Panc1 (cell line): ENCODE measurements at regions not wholly inside any gene's neighbourhood (a gene's known extent, or its start where the extent isn't known, plus 50 kb on each side); places are given as distances from the start of the nearest gene placed in this dataset.

Experiments used
- ATAC-seq: fragments of 200-7000 bp; cut with Tn5 transposase; 2 replicates; pipeline ENCODE4 v1.9.1; 2020; ENCODE audit warnings: mild to moderate bottlenecking, moderate library complexity
- BruUV-seq: library from RNA; stranded (reverse); fragments of 400-500 nt; replicated peaks from 2 replicates; lab custom pipeline; 2021; lab: Mats Ljungman, UMichigan
- CTCF ChIA-PET: fragments of 300-600 bp; sonication (Branson Sonifier 250); formaldehyde crosslinking; loops from one replicate; lab custom pipeline; 2022; ENCODE audit warnings: antibody characterized with exemption; lab: Charles Lee
- POLR2A ChIA-PET: fragments of 300-600 bp; sonication (Branson Sonifier 250); formaldehyde crosslinking; loops from one replicate; lab custom pipeline; 2022; ENCODE audit warnings: antibody characterized with exemption; lab: Charles Lee
- DNase-seq: peaks from one replicate; pipeline ENCODE4 v3.0.0-alpha.2; 2010; ENCODE audit warnings: low read depth, low spot score
- H3K27ac ChIP-seq: 2 replicates; pipeline ENCODE4 v1.5.1; 2011; ENCODE audit warnings: mild to moderate bottlenecking, low read length, inconsistent platforms
- H3K27me3 ChIP-seq: fragments of 200-500 bp; sonication (Bioruptor generic); 2 replicates; pipeline ENCODE4 v1.6.0; 2014; ENCODE audit warnings: low read length, inconsistent platforms; ENCODE audit not compliant: control insufficient read depth, insufficient read depth
- H3K36me3 ChIP-seq: fragments of 200-500 bp; sonication (Bioruptor generic); 2 replicates; pipeline ENCODE4 v1.5.1; 2014; ENCODE audit warnings: inconsistent platforms, mild to moderate bottlenecking, low read length, moderate library complexity; ENCODE audit not compliant: control insufficient read depth, insufficient read depth
- H3K4me1 ChIP-seq: 2 replicates; pipeline ENCODE4 v1.5.1; 2011; ENCODE audit warnings: inconsistent platforms, mild to moderate bottlenecking, low read length, moderate library complexity; ENCODE audit not compliant: control insufficient read depth, insufficient read depth
- H3K4me3 ChIP-seq, 2 experiments: 2 replicates each; pipeline ENCODE4 v1.5.1; 2011 to 2012; ENCODE audit warnings: low read depth in 2 of 2, low read length in 2 of 2, mild to moderate bottlenecking in 2 of 2, inconsistent platforms in 1 of 2, moderate library complexity in 1 of 2
- H3K9me3 ChIP-seq: fragments of 200-500 bp; sonication (Bioruptor generic); 2 replicates; pipeline ENCODE4 v1.5.1; 2014; ENCODE audit warnings: low read depth, mild to moderate bottlenecking, inconsistent platforms, low read length, moderate library complexity; ENCODE audit not compliant: control insufficient read depth, insufficient read depth
- POLR2AphosphoS5 ChIP-seq: IDR thresholded peaks from 2 replicates; pipeline ENCODE4 v1.6.1; 2012; ENCODE audit warnings: mild to moderate bottlenecking, low read depth, low read length, moderate library complexity
- SIN3A ChIP-seq: IDR thresholded peaks from 2 replicates; pipeline ENCODE4 v1.6.1; 2012; ENCODE audit warnings: low read depth, mild to moderate bottlenecking, low read length, moderate library complexity, borderline replicate concordance; ENCODE audit not compliant: insufficient read depth
- TCF7L2 ChIP-seq: IDR thresholded peaks from 2 replicates; pipeline ENCODE4 v1.6.1; 2011; ENCODE audit warnings: mild to moderate bottlenecking, low read depth, low read length, inconsistent platforms
- in situ Hi-C: cut with HindIII; loops from 2 replicates; pipeline ENCODE4 v1.10.0; 2016; ENCODE audit warnings: low sequenced_read_pairs, low pct_unique_long_range_greater_than_20kb
- intact Hi-C: fragments of 100-400 bp; cut with micrococcal nuclease; formaldehyde crosslinking; loops from one replicate; pipeline ENCODE4 v1.10.0; 2022; ENCODE audit not compliant: unreplicated experiment
- TF ChIP-seq, protein P1 (sequence below): fragments of 450-650 bp; IDR thresholded peaks from 2 replicates; pipeline ENCODE4 v1.5.1; 2017; ENCODE audit warnings: mild to moderate bottlenecking
- TF ChIP-seq, protein P2 (sequence below), 2 experiments: IDR thresholded peaks; 2 replicates each; pipeline ENCODE4 v1.6.1; 2011 to 2012; ENCODE audit warnings: low read depth in 2 of 2, control low read depth in 1 of 2, low read length in 1 of 2, mild to moderate bottlenecking in 1 of 2, moderate library complexity in 1 of 2; ENCODE audit not compliant: insufficient read depth in 1 of 2

DNA sequence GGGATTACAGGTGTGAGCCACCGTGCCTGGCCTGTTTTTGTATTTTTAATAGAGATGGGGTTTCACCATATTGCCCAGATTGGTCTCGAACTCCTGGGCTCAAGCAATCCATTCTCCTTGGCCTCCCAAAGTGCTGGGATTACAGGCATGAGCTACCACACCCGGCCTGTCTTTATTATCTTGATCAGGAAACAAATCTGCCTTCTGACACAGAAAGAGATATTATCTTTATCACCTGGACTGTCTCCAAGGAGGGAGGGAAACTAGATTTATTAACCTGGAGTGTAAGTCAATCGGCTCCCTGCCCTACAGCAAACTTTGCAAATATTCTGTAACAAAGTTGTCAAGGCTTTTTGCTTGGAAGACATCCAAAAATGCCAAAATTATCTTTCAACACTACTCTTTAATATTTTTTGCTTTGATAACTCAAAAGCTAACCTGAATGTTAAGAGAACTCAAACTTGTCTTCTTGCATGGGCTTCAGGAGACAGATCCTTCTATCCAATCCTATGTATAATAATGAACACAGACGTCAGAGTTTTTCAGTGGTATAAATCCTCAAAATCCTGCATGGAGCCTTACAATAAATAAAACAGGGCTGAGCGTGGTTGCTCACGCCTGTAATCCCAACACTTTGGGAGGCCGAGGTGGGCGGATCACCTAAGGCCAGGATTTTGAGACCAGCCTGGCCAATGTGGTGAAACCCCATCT lies 85.0 kb upstream of the LOC128125822 start:
- ATAC-seq (no peak), DNase-seq (no peak)
- Histone ChIP-seq H3K4me1 (no peaks in the 10 kb centered on the region), H3K27me3 (no peaks in the 10 kb centered on the region), H3K4me3 (no peak overlapping the region), H3K27ac (no peak overlapping the region), H3K9me3 (no peaks in the 10 kb centered on the region), H3K36me3 (no peaks in the 10 kb centered on the region)
- intact Hi-C loops, result no loop called here
- in situ Hi-C loops, result no loop called here
- ChIA-PET CTCF (no interaction called here), POLR2A (interaction anchor here (0.7 kb wide), 1 partner anchor 162 kb away, joined by 3 read pairs; no protein-coding TSS in a partner anchor)
- no peak for TF ChIP-seq POLR2AphosphoS5
- TF ChIP-seq, protein P1, sequence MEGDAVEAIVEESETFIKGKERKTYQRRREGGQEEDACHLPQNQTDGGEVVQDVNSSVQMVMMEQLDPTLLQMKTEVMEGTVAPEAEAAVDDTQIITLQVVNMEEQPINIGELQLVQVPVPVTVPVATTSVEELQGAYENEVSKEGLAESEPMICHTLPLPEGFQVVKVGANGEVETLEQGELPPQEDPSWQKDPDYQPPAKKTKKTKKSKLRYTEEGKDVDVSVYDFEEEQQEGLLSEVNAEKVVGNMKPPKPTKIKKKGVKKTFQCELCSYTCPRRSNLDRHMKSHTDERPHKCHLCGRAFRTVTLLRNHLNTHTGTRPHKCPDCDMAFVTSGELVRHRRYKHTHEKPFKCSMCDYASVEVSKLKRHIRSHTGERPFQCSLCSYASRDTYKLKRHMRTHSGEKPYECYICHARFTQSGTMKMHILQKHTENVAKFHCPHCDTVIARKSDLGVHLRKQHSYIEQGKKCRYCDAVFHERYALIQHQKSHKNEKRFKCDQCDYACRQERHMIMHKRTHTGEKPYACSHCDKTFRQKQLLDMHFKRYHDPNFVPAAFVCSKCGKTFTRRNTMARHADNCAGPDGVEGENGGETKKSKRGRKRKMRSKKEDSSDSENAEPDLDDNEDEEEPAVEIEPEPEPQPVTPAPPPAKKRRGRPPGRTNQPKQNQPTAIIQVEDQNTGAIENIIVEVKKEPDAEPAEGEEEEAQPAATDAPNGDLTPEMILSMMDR, result no peak
- no peak for TF ChIP-seq SIN3A
- TF ChIP-seq TCF7L2, result no peak
- TF ChIP-seq, protein P2, sequence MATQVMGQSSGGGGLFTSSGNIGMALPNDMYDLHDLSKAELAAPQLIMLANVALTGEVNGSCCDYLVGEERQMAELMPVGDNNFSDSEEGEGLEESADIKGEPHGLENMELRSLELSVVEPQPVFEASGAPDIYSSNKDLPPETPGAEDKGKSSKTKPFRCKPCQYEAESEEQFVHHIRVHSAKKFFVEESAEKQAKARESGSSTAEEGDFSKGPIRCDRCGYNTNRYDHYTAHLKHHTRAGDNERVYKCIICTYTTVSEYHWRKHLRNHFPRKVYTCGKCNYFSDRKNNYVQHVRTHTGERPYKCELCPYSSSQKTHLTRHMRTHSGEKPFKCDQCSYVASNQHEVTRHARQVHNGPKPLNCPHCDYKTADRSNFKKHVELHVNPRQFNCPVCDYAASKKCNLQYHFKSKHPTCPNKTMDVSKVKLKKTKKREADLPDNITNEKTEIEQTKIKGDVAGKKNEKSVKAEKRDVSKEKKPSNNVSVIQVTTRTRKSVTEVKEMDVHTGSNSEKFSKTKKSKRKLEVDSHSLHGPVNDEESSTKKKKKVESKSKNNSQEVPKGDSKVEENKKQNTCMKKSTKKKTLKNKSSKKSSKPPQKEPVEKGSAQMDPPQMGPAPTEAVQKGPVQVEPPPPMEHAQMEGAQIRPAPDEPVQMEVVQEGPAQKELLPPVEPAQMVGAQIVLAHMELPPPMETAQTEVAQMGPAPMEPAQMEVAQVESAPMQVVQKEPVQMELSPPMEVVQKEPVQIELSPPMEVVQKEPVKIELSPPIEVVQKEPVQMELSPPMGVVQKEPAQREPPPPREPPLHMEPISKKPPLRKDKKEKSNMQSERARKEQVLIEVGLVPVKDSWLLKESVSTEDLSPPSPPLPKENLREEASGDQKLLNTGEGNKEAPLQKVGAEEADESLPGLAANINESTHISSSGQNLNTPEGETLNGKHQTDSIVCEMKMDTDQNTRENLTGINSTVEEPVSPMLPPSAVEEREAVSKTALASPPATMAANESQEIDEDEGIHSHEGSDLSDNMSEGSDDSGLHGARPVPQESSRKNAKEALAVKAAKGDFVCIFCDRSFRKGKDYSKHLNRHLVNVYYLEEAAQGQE (IDR thresholded peaks at IDR 0.05; ENCODE audit: insufficient read depth in 1 of 2, low read depth in 2 of 2, low read length in 1 of 2), result no peak
- BruUV-seq, result no TSS peak

DNA sequence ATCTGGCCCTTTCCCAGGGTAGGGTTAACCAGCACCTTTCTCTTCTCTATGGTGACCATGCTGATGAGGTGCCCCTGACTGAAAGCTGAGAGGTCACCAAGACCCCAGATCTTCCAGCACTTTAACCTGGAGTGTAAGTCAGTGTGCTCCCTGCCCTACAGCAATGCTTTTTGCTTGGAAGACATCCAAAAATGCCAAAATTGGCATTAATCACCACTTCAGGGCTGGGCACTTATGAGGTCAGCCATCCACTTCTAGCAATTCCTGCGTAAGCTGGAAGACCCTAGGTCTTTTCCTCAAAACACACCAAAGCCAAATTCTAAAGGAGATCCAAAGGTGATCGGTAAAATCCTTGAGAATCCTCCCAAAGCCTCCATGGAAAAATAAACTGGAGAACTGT lies 81.2 kb upstream of the LOC128125822 start:
- in situ Hi-C loops (no loop called here), intact Hi-C loops (no loop called here)
- ChIA-PET CTCF (no interaction called here), POLR2A (no interaction called here)
- Histone ChIP-seq H3K27ac (no peak overlapping the region), H3K36me3 (no peaks in the 10 kb centered on the region), H3K9me3 (no peaks in the 10 kb centered on the region), H3K4me3 (no peak overlapping the region), H3K4me1 (no peaks in the 10 kb centered on the region), H3K27me3 (no peaks in the 10 kb centered on the region)
- BruUV-seq, result no TSS peak
- ATAC-seq, result no peak
- DNase-seq, result no peak
- TF ChIP-seq POLR2AphosphoS5 (no peak), TCF7L2 (no peak), SIN3A (no peak)
- TF ChIP-seq, protein P2 (IDR thresholded peaks at IDR 0.05; ENCODE audit: insufficient read depth in 1 of 2, low read depth in 2 of 2, low read length in 1 of 2), result no peak
